ENCODE measurements at regions not wholly inside any gene's neighbourhood (a gene's known extent, or its start where the extent isn't known, plus 50 kb on each side); places are given as distances from the start of the nearest gene placed in this dataset.

- Histone ChIP-seq H3K4me3 (no peak overlapping the region), H3K36me3 (ENCODE audit: low read depth) (no peaks in the 10 kb centered on the region), H3K4me1 (ENCODE audit: low read depth) (peaks cover 5% of the 10 kb centered on the region), H3K9me3 (no peaks in the 10 kb centered on the region)
- no peak for TF ChIP-seq CTCF (IDR thresholded peaks at IDR 0.05)
- intact Hi-C loops (cut with DNase I, micrococcal nuclease) = no loop called here
- DNase-seq (no peak), ATAC-seq (no peak)
Measured at GRCh38 chr1:78250201-78250600, 204.4 kb downstream of the GIPC2 start.

GRCh38 chr1:78254517-78254916 is 208.8 kb downstream of the GIPC2 start:
- no peak for TF ChIP-seq CTCF (IDR thresholded peaks at IDR 0.05)
- Histone ChIP-seq H3K4me1 (ENCODE audit: low read depth) (peaks cover 6% of the 10 kb centered on the region), H3K9me3 (no peaks in the 10 kb centered on the region), H3K36me3 (ENCODE audit: low read depth) (no peaks in the 10 kb centered on the region), H3K4me3 (no peak overlapping the region)
- no peak for DNase-seq
- intact Hi-C loops (cut with DNase I, micrococcal nuclease) = no loop called here
- peak; percentile 92 for ATAC-seq

DNA sequence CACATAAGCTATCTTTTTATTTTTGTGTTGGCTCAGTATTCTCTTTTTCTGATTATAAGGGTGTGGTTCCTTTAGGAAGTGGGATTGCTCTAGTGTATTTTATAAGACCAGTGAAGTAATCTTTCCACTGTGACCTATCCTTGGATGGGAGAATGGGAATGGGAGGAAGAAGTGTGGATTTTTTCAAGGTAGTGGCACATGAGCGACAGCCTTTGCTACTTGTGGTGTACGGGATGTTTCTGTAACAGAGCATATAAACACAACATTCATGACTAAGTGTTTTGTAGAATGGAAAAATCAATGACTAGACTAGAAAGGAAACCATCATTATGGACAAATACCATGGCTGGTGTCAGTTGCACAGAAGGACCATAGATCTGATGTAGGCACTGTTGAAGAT is 209.6 kb downstream of the GIPC2 start:
- Histone ChIP-seq H3K4me1 (ENCODE audit: low read depth) (peaks cover 6% of the 10 kb centered on the region), H3K4me3 (no peak overlapping the region), H3K9me3 (no peaks in the 10 kb centered on the region), H3K36me3 (ENCODE audit: low read depth) (no peaks in the 10 kb centered on the region)
- ATAC-seq = no peak
- no peak for DNase-seq
- intact Hi-C loops (cut with DNase I, micrococcal nuclease) = no loop called here
- no peak for TF ChIP-seq CTCF (IDR thresholded peaks at IDR 0.05)

DNA sequence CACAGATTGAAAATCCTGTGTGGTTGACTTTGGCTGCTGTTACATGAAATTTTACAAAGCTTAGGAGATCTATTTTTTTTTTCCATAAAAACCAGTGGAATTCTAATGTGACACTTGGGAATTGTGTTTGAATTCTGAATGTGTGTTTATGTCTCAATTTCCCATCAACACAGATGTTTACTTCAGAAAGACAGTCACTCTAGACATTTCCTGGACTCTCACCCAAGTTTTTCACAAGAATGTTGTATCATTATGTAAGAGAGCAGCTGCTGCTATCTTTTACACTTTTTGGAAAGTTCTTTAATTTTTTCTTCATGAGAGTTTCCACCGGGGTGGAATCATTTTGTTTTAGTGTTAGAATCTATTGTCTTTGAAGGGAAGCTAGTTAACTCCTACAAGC is 210.1 kb downstream of the GIPC2 start:
- Histone ChIP-seq H3K9me3 (no peaks in the 10 kb centered on the region), H3K4me3 (no peak overlapping the region), H3K36me3 (ENCODE audit: low read depth) (no peaks in the 10 kb centered on the region), H3K4me1 (ENCODE audit: low read depth) (peaks cover 6% of the 10 kb centered on the region)
- intact Hi-C loops (cut with DNase I, micrococcal nuclease) = no loop called here
- TF ChIP-seq CTCF (IDR thresholded peaks at IDR 0.05) = no peak
- DNase-seq = no peak
- ATAC-seq = no peak

DNA sequence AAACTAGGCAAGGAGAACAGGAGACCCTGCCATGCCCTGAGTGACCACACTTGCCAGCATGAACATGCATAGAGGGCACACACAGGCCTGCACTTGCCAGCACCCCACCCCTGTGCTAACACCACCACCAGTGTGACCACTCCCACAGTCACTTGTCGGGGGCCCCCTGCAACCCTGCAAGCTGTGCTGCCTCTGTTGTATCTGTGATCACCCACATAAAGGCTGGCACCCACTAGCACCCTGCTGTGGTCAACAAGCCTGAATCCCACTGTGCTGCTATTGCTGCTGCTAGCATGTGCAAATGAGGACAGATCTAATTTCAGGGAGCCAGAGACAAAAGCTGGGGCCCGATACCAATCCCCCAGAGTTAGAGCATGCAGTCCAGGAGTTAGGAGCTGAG is 217.7 kb downstream of the GIPC2 start:
- H3K4me1 ChIP-seq (ENCODE audit: low read depth) = no peaks in the 10 kb centered on the region
- no peak overlapping the region for H3K4me3 ChIP-seq
- DNase-seq (no peak), ATAC-seq (no peak)
- no peaks in the 10 kb centered on the region for H3K36me3 ChIP-seq (ENCODE audit: low read depth)
- TF ChIP-seq CTCF (IDR thresholded peaks at IDR 0.05) = no peak
- intact Hi-C loops (cut with DNase I, micrococcal nuclease) = no loop called here
- H3K9me3 ChIP-seq = no peaks in the 10 kb centered on the region

DNA sequence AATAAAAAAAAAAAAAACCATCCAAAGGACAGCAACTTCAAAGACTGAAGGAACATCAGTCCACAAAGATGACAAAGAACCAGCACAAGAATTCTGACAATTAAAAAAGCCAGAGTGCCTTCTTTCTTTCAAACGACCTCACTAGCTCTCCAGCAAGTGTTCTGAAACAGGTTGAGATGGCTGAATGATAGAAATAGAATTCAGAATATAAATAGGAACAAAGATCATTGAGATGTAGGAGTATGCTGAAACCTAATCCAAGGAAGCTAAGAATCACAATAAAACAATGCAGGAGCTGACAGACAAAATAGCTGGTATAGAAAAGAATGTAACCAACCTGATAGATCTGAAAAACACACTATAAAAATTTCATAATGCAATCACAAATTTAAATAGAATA is 218.2 kb downstream of the GIPC2 start:
- H3K4me1 ChIP-seq (ENCODE audit: low read depth) = no peaks in the 10 kb centered on the region
- no peak overlapping the region for H3K4me3 ChIP-seq
- H3K9me3 ChIP-seq = no peaks in the 10 kb centered on the region
- TF ChIP-seq CTCF (IDR thresholded peaks at IDR 0.05) = no peak
- no peaks in the 10 kb centered on the region for H3K36me3 ChIP-seq (ENCODE audit: low read depth)
- ATAC-seq (no peak), DNase-seq (no peak)
- intact Hi-C loops (cut with DNase I, micrococcal nuclease) = no loop called here
